Heart right ventricle (tissue), 16 donors: ENCODE measurements at regions not wholly inside any gene's neighbourhood (a gene's known extent, or its start where the extent isn't known, plus 50 kb on each side); places are given as distances from the start of the nearest gene placed in this dataset.
"Not testable (repeated sequence)": the region's sequence is repeated elsewhere in the genome, so short reads cannot be mapped to it uniquely, and the experiment has no call there.

Experiments
- ATAC-seq, 8 donors: fragments of 200-7000 bp; cut with Tn5 transposase; one replicate each; pipeline ENCODE4 v1.9.1; 2020; ENCODE audit warnings: mild to moderate bottlenecking in 8 of 8, moderate library complexity in 8 of 8, moderate number of reproducible peaks in 1 of 8
- DNase-seq, 2 donors: peaks; one replicate each; pipeline ENCODE4 v3.0.0-alpha.2; 2020
- H3K27ac ChIP-seq, 10 donors: fragments of 200-600 bp; sonication (generic) in 2 of 10; one replicate each; pipeline versions ENCODE4 v1.5.0 to v1.8.0; 2020 to 2022; ENCODE audit warnings: mild to moderate bottlenecking in 3 of 10
- H3K27me3 ChIP-seq, 7 donors: fragments of 200-600 bp; one replicate each; pipeline ENCODE4 v1.8.0; 2021 to 2022; ENCODE audit warnings: mild to moderate bottlenecking in 2 of 7
- H3K36me3 ChIP-seq, 9 donors: fragments of 200-600 bp; sonication (generic) in 1 of 9; one replicate each; pipeline versions ENCODE4 v1.5.0 to v1.8.0; 2020 to 2022; ENCODE audit warnings: mild to moderate bottlenecking in 2 of 9
- H3K4me1 ChIP-seq, 9 donors: fragments of 200-600 bp; sonication (generic) in 1 of 9; one replicate each; pipeline versions ENCODE4 v1.5.0 to v1.8.0; 2020 to 2022; ENCODE audit warnings: mild to moderate bottlenecking in 4 of 9
- H3K4me3 ChIP-seq, 10 donors: fragments of 200-600 bp; sonication (generic) in 2 of 10; one replicate each; pipeline versions ENCODE4 v1.5.0 to v1.8.0; 2020 to 2022; ENCODE audit warnings: mild to moderate bottlenecking in 7 of 10, moderate library complexity in 2 of 10
- H3K9me3 ChIP-seq, 11 donors: fragments of 200-600 bp in 10 of 11; sonication (generic) in 2 of 11; one replicate each; pipeline versions ENCODE4 v1.5.0 to v1.8.0; 2013 to 2022; ENCODE audit warnings: mild to moderate bottlenecking in 2 of 11, control low read depth in 1 of 11, moderate library complexity in 1 of 11
- WGBS, 2 donors: extraction: QIAGEN DNeasy Blood & Tissue Kit; methylation state at CpG; one replicate each; pipeline ENCODE4 v1.1.7; 2013; ENCODE audit warnings: inconsistent platforms in 1 of 2; 5-methylcytosine and 5-hydroxymethylcytosine counted together
- intact Hi-C, 10 donors: fragments of 100-400 bp; cut with DNase I; formaldehyde crosslinking; loops; one replicate each; pipeline versions ENCODE4 v1.11.1 to v1.14.2; 2022
- TF ChIP-seq, protein P1 (sequence below), 9 donors: fragments of 200-600 bp; sonication (generic) in 2 of 9; IDR thresholded peaks; one replicate each; pipeline versions ENCODE4 v1.5.0 to v1.8.0; 2021 to 2022; ENCODE audit warnings: antibody characterized with exemption in 9 of 9, mild to moderate bottlenecking in 5 of 9, moderate library complexity in 1 of 9
- donor health status: Arrhythmogenic right ventricular cardiomyopathy.
- donor health status: ischemic (EF 13 %, LVEDD 7.1; RV severe dilation, severe dysfunction).
- donor health status: healthy with polysubstance abuse.
- donor health status: DM: no; HTN: yes; CAD: no.
- donor health status: DM: no; HTN: no; CAD: no.
- donor health status: ischemic (EF 25% LVEDD 6.9; RV normal size, moderate dysfunction).
- donor health status: ischemic (EF 25% LVEDD 5.7; RV mildly dilated, moderate dysfunction).
- donor health status: healthy.
- donor health status: DM: yes; HTN: yes; CAD: no.
- donor health status: Ischemic cardiomyopathy.
- donor health status: ischemic (EF 35%, LVEDD 5.7; RV mildly dilated, moderate dysfunction).
- donor health status: nonischemic (EF 11% LVEDD 7.7; RV severe dilation, severe dysfunction).
- donor health status: DM: yes; HTN: yes; CAD: no.
- donor health status: PGD.
- donor health status: ischemic (EF 29% LVEDD 5.4; RV normal size, mild dysfunction).
- donor health status: nonischemic (EF 23%, LVEDD 6.1; RV moderate dilation, normal function).

DNA sequence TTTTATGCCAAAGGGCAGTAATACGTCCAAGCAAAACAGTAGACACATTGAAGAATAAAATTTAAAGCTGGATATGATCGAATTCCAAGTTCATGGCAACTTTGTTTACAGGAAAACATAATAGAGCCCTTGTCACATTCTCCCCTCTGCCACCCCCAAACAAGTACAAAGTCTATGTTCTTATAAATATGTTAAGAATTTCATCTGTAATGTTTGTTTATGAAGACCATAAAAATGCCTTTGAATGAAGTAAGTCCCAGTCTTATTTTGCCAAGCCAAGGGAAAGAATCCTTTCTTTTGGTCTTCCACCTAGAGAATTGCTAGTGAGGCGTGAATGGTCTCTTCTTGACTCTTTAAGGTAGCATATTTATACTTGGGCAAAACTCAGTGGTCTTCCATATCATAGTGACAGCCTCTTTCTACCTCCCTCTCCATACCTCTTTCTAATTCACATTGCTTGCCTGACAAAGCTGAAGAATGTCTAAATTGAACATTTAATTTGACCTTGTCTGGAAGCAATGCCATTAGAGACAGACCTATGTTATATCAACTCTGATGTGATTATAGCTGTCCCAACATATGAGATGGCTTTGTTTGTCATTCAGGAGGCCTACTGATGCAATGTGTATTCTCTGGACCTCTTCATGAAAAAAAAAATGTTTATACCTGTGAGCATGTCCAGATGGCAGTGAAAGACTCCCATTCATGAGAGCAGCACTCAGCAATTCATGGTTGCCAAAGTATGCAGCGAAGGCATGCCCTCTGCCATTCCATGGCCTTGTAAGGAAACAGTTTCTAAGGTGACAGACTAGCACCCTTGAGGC is 70.6 kb upstream of the CCN2 start:
- no peak overlapping the region for H3K27ac ChIP-seq
- H3K9me3 ChIP-seq: no peaks in the 10 kb centered on the region

DNA sequence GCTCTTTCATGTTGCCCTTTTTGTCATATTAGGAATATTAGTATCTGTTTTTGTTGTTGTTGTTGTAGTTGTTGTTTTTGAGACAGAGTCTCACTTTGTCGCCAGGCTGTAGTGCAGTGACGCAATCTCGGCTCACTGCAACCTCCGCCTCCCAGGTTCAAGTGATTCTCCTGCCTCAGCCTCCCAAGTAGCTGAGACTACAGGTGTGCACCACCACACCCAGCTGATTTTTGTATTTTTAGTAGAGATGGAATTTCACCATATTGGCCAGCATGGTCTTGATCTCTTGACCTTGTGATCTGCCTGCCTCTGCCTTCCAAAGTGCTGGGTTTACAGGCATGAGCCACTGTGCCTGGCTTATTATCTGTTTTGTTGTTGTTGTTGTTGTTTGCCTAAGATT is 69.7 kb upstream of the CCN2 start:
- H3K4me3 ChIP-seq, DNase-seq, intact Hi-C loops, H3K36me3 ChIP-seq, ATAC-seq, H3K9me3 ChIP-seq, H3K27me3 ChIP-seq: not testable (repeated sequence)
- Histone ChIP-seq H3K27ac (peak overlapping the region in 6 of 10 donors; percentile 22 to 58 (median 52)), H3K4me1 (peaks cover 0 to 11% (median 0%) of the 10 kb centered on the region in 9 donors)
- WGBS, 2 donors: 94 to 98% methylated on average over 4 of the region's 4 CpGs

More for the DNA sequence above, 70.6 kb upstream of the CCN2 start:
- WGBS, 2 donors: 87 to 93% methylated on average over 4 of the region's 4 CpGs
- ATAC-seq (no peak), DNase-seq (no peak)
- Histone ChIP-seq H3K4me3 (no peak overlapping the region), H3K27me3 (no peaks in the 10 kb centered on the region), H3K36me3 (no peaks in the 10 kb centered on the region), H3K4me1 (peaks cover 0 to 11% (median 0%) of the 10 kb centered on the region in 9 donors)
- intact Hi-C loops: no loop called here
- TF ChIP-seq, protein P1, sequence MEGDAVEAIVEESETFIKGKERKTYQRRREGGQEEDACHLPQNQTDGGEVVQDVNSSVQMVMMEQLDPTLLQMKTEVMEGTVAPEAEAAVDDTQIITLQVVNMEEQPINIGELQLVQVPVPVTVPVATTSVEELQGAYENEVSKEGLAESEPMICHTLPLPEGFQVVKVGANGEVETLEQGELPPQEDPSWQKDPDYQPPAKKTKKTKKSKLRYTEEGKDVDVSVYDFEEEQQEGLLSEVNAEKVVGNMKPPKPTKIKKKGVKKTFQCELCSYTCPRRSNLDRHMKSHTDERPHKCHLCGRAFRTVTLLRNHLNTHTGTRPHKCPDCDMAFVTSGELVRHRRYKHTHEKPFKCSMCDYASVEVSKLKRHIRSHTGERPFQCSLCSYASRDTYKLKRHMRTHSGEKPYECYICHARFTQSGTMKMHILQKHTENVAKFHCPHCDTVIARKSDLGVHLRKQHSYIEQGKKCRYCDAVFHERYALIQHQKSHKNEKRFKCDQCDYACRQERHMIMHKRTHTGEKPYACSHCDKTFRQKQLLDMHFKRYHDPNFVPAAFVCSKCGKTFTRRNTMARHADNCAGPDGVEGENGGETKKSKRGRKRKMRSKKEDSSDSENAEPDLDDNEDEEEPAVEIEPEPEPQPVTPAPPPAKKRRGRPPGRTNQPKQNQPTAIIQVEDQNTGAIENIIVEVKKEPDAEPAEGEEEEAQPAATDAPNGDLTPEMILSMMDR (IDR thresholded peaks at IDR 0.05): no peak

DNA sequence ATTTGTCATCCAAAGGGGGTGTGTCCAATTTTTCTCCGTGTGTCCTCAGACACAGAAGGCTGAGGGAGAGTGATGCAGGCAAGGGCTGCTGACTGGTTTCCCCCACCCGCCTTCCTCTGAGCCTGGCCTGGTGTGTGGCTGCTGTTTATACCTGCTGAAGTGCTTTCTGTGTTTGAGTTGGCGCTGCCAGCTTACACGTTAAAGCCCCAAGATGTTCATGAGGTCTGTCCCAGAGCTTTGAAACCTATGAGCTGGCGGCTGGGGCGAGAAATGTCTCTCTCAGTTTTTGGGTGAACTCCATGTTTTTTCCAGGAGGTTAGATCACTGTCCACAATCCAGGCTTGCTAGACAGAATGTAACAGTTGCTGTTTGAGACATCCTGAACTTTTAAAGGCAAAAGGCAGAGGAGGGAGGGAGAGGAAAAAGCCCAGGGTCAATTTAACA is 69.0 kb upstream of the CCN2 start:
- no peak overlapping the region for H3K4me3 ChIP-seq
- WGBS, 2 donors: 67 to 68% methylated on average over 6 of the region's 6 CpGs

DNA sequence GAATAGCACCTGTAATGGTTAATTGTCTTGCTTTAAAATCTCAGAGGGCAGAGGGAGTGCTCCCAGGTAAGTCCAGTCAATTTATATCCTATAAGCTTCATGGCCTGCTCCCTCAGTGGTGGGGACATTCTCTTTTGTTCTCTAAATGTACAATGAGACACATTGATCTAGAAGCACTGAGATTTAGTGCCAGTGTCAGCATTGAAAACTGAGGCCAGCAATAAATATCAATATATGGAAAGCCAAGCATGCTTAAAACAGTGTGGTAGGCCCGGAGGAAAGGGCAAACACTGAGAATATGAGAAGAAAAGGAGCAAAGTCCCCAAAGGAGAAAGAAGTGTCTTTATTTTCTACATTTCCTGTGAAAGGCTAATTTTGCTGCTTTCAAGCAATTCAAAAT is 68.4 kb upstream of the CCN2 start:
- Histone ChIP-seq H3K27ac (peak overlapping the region in 6 of 10 donors; percentile 6 to 58 (median 52)), H3K36me3 (no peaks in the 10 kb centered on the region), H3K4me3 (no peak overlapping the region), H3K9me3 (no peaks in the 10 kb centered on the region), H3K27me3 (no peaks in the 10 kb centered on the region), H3K4me1 (peaks cover 0 to 11% (median 0%) of the 10 kb centered on the region in 9 donors)
- intact Hi-C loops: loop anchor here in 1 of 10 donors (10.0 kb wide), 1 partner anchor 115 kb away; no protein-coding TSS in a partner anchor
- 81 to 87% methylated on average over 1 of the region's 1 CpG for WGBS, 2 donors
- TF ChIP-seq, protein P1 (IDR thresholded peaks at IDR 0.05): no peak
- ATAC-seq (no peak), DNase-seq (no peak)

More for the DNA sequence above, 69.0 kb upstream of the CCN2 start:
- DNase-seq: peak in 1 of 2 donors; percentile 5
- Histone ChIP-seq H3K4me1 (peaks cover 0 to 11% (median 0%) of the 10 kb centered on the region in 9 donors), H3K9me3 (no peaks in the 10 kb centered on the region), H3K27ac (peak overlapping the region in 7 of 10 donors; percentile 34 to 58 (median 49)), H3K27me3 (no peaks in the 10 kb centered on the region), H3K36me3 (no peaks in the 10 kb centered on the region)
- TF ChIP-seq, protein P1 (IDR thresholded peaks at IDR 0.05): no peak
- intact Hi-C loops: no loop called here
- peak; percentile 47 to 91 (median 70) for ATAC-seq

DNA sequence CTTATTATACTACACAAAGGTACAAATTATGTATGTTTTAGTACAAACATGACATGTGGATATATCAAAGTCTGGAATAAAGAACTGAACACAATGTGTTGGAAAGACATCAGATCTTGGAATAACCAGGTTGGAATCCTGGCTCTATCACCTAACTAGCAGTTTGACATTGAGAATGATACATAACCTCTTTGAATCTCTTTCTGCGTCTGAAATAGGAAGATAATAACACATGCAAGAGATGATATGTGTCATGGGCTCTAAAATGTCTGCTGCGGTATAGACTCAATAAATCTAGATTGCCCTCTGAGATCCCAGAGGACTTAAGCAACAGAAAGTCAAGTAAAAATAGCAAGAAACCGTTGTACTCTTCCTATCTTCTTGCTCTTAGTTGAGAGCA is 66.8 kb upstream of the CCN2 start:
- H3K27me3 ChIP-seq: no peaks in the 10 kb centered on the region
- H3K27ac ChIP-seq: no peak overlapping the region
- ATAC-seq (no peak), DNase-seq (no peak)
- TF ChIP-seq, protein P1 (IDR thresholded peaks at IDR 0.05): no peak
- no peaks in the 10 kb centered on the region for H3K9me3 ChIP-seq
- peaks cover 0 to 11% (median 0%) of the 10 kb centered on the region in 9 donors for H3K4me1 ChIP-seq
- H3K36me3 ChIP-seq: no peaks in the 10 kb centered on the region
- H3K4me3 ChIP-seq: no peak overlapping the region
- intact Hi-C loops: loop anchor here in 1 of 10 donors (10.0 kb wide), 1 partner anchor 117 kb away; no protein-coding TSS in a partner anchor
- 69% methylated on average over 3 of the region's 3 CpGs for WGBS, 2 donors
